ENCODE measurements at regions not wholly inside any gene's neighbourhood (a gene's known extent, or its start where the extent isn't known, plus 50 kb on each side); places are given as distances from the start of the nearest gene placed in this dataset.
A peak's percentile ranks its signal among the peaks of the same experiment; 100 is the strongest.

- no peak overlapping the region for H3K27ac Mint-ChIP-seq
- no peaks in the 10 kb centered on the region for H3K9me3 Mint-ChIP-seq
- no peak overlapping the region for H3K4me3 Mint-ChIP-seq
- H3K36me3 Mint-ChIP-seq (ENCODE audit: low read depth), result no peaks in the 10 kb centered on the region
- peaks cover 51% of the 10 kb centered on the region for H3K27me3 Mint-ChIP-seq (ENCODE audit: low read depth)
- H3K4me1 Mint-ChIP-seq (ENCODE audit: low read depth), result no peaks in the 10 kb centered on the region
Measured at GRCh38 chr2:12844511-12844910, 127.8 kb downstream of the TRIB2 start.

GRCh38 chr2:12847694-12848575 lies 131.2 kb downstream of the TRIB2 start:
- Mint-ChIP-seq H3K27ac (no peak overlapping the region), H3K4me1 (ENCODE audit: low read depth) (no peaks in the 10 kb centered on the region), H3K36me3 (ENCODE audit: low read depth) (no peaks in the 10 kb centered on the region), H3K4me3 (no peak overlapping the region), H3K9me3 (no peaks in the 10 kb centered on the region), H3K27me3 (ENCODE audit: low read depth) (peaks cover 43% of the 10 kb centered on the region)

- Mint-ChIP-seq H3K27ac (no peak overlapping the region), H3K4me1 (ENCODE audit: low read depth) (peaks cover 5% of the 10 kb centered on the region), H3K36me3 (ENCODE audit: low read depth) (no peaks in the 10 kb centered on the region), H3K9me3 (no peaks in the 10 kb centered on the region), H3K4me3 (no peak overlapping the region), H3K27me3 (ENCODE audit: low read depth) (peaks cover 32% of the 10 kb centered on the region)
Measured at GRCh38 chr2:12852135-12852534, 135.4 kb downstream of the TRIB2 start.

- no peak overlapping the region for H3K27ac Mint-ChIP-seq
- H3K9me3 Mint-ChIP-seq, result no peaks in the 10 kb centered on the region
- peaks cover 5% of the 10 kb centered on the region for H3K4me1 Mint-ChIP-seq (ENCODE audit: low read depth)
- H3K27me3 Mint-ChIP-seq (ENCODE audit: low read depth), result peaks cover 23% of the 10 kb centered on the region
- H3K4me3 Mint-ChIP-seq, result no peak overlapping the region
- no peaks in the 10 kb centered on the region for H3K36me3 Mint-ChIP-seq (ENCODE audit: low read depth)
Measured at GRCh38 chr2:12854001-12854530, 137.3 kb downstream of the TRIB2 start.

- H3K9me3 Mint-ChIP-seq, result peaks cover 5% of the 10 kb centered on the region
- no peak overlapping the region for H3K27ac Mint-ChIP-seq
- H3K27me3 Mint-ChIP-seq (ENCODE audit: low read depth), result peaks cover 9% of the 10 kb centered on the region
Measured at GRCh38 chr2:12855508-12855907, 138.8 kb downstream of the TRIB2 start.

GRCh38 chr2:12856934-12857601 lies 140.3 kb downstream of the TRIB2 start:
- Mint-ChIP-seq H3K27me3 (ENCODE audit: low read depth) (peaks cover 5% of the 10 kb centered on the region), H3K9me3 (peaks cover 7% of the 10 kb centered on the region), H3K27ac (peak overlapping the region; percentile 60), H3K4me3 (no peak overlapping the region), H3K4me1 (ENCODE audit: low read depth) (peaks cover 19% of the 10 kb centered on the region), H3K36me3 (ENCODE audit: low read depth) (peaks cover 9% of the 10 kb centered on the region)

More at GRCh38 chr2:12855508-12855907, 138.8 kb downstream of the TRIB2 start:
- H3K4me1 Mint-ChIP-seq (ENCODE audit: low read depth), result peaks cover 8% of the 10 kb centered on the region
- peaks cover 6% of the 10 kb centered on the region for H3K36me3 Mint-ChIP-seq (ENCODE audit: low read depth)
- H3K4me3 Mint-ChIP-seq, result peak overlapping the region; percentile 29

- peaks cover 5% of the 10 kb centered on the region for H3K27me3 Mint-ChIP-seq (ENCODE audit: low read depth)
- H3K4me3 Mint-ChIP-seq, result no peak overlapping the region
- H3K4me1 Mint-ChIP-seq (ENCODE audit: low read depth), result peaks cover 21% of the 10 kb centered on the region
- H3K27ac Mint-ChIP-seq, result no peak overlapping the region
- H3K9me3 Mint-ChIP-seq, result peaks cover 11% of the 10 kb centered on the region
- H3K36me3 Mint-ChIP-seq (ENCODE audit: low read depth), result peaks cover 9% of the 10 kb centered on the region
Measured at GRCh38 chr2:12857891-12858290, 141.2 kb downstream of the TRIB2 start.

- Mint-ChIP-seq H3K4me1 (ENCODE audit: low read depth) (peaks cover 25% of the 10 kb centered on the region), H3K36me3 (ENCODE audit: low read depth) (peaks cover 13% of the 10 kb centered on the region), H3K9me3 (peaks cover 20% of the 10 kb centered on the region), H3K27ac (no peak overlapping the region), H3K4me3 (no peak overlapping the region), H3K27me3 (ENCODE audit: low read depth) (peaks cover 5% of the 10 kb centered on the region)
Measured at GRCh38 chr2:12858786-12859185, 142.1 kb downstream of the TRIB2 start.

GRCh38 chr2:12861344-12861930 lies 144.7 kb downstream of the TRIB2 start:
- peaks cover 23% of the 10 kb centered on the region for H3K36me3 Mint-ChIP-seq (ENCODE audit: low read depth)
- H3K4me3 Mint-ChIP-seq, result peak overlapping the region; percentile 41
- peaks cover 45% of the 10 kb centered on the region for H3K9me3 Mint-ChIP-seq
- H3K27me3 Mint-ChIP-seq (ENCODE audit: low read depth), result peaks cover 13% of the 10 kb centered on the region
- H3K27ac Mint-ChIP-seq, result peak overlapping the region; percentile 75
- peaks cover 20% of the 10 kb centered on the region for H3K4me1 Mint-ChIP-seq (ENCODE audit: low read depth)

- Mint-ChIP-seq H3K9me3 (peaks cover 47% of the 10 kb centered on the region), H3K27me3 (ENCODE audit: low read depth) (peaks cover 20% of the 10 kb centered on the region), H3K4me3 (no peak overlapping the region), H3K4me1 (ENCODE audit: low read depth) (peaks cover 20% of the 10 kb centered on the region), H3K36me3 (ENCODE audit: low read depth) (peaks cover 23% of the 10 kb centered on the region), H3K27ac (no peak overlapping the region)
Measured at GRCh38 chr2:12862541-12862940, 145.8 kb downstream of the TRIB2 start.

- Mint-ChIP-seq H3K27ac (no peak overlapping the region), H3K4me3 (no peak overlapping the region), H3K4me1 (ENCODE audit: low read depth) (peaks cover 20% of the 10 kb centered on the region), H3K36me3 (ENCODE audit: low read depth) (peaks cover 23% of the 10 kb centered on the region), H3K27me3 (ENCODE audit: low read depth) (peaks cover 32% of the 10 kb centered on the region), H3K9me3 (peaks cover 54% of the 10 kb centered on the region)
Measured at GRCh38 chr2:12863937-12864336, 147.2 kb downstream of the TRIB2 start.

- Mint-ChIP-seq H3K36me3 (ENCODE audit: low read depth) (peaks cover 14% of the 10 kb centered on the region), H3K27me3 (ENCODE audit: low read depth) (peaks cover 41% of the 10 kb centered on the region), H3K4me1 (ENCODE audit: low read depth) (peaks cover 4% of the 10 kb centered on the region), H3K27ac (no peak overlapping the region), H3K4me3 (no peak overlapping the region), H3K9me3 (peaks cover 47% of the 10 kb centered on the region)
Measured at GRCh38 chr2:12867631-12868287, 151.0 kb downstream of the TRIB2 start.

- Mint-ChIP-seq H3K27ac (no peak overlapping the region), H3K4me1 (ENCODE audit: low read depth) (peaks cover 4% of the 10 kb centered on the region)
Measured at GRCh38 chr2:12870692-12871091, 154.0 kb downstream of the TRIB2 start.

GRCh38 chr2:12871694-12872315 lies 155.1 kb downstream of the TRIB2 start:
- H3K27me3 Mint-ChIP-seq (ENCODE audit: low read depth), result peaks cover 29% of the 10 kb centered on the region
- no peak overlapping the region for H3K27ac Mint-ChIP-seq
- H3K36me3 Mint-ChIP-seq (ENCODE audit: low read depth), result no peaks in the 10 kb centered on the region
- H3K4me3 Mint-ChIP-seq, result no peak overlapping the region
- peaks cover 4% of the 10 kb centered on the region for H3K4me1 Mint-ChIP-seq (ENCODE audit: low read depth)
- peaks cover 9% of the 10 kb centered on the region for H3K9me3 Mint-ChIP-seq

More at GRCh38 chr2:12870692-12871091, 154.0 kb downstream of the TRIB2 start:
- Mint-ChIP-seq H3K4me3 (no peak overlapping the region), H3K9me3 (peaks cover 19% of the 10 kb centered on the region), H3K27me3 (ENCODE audit: low read depth) (peaks cover 39% of the 10 kb centered on the region), H3K36me3 (ENCODE audit: low read depth) (peaks cover 2% of the 10 kb centered on the region)

All from T-helper 1 cell treated with Interleukin-12 subunit alpha and Interleukin-12 subunit beta and Interleukin-4 antibody, amounts not matched to agents 30 μg/mL and 1 μg/mL, for 36 hours (primary cell).